ENCODE measurements at regions not wholly inside any gene's neighbourhood (a gene's known extent, or its start where the extent isn't known, plus 50 kb on each side); places are given as distances from the start of the nearest gene placed in this dataset.

GRCh38 chr1:96565546-96565945, 156.0 kb upstream of the PTBP2 start:
- H3K9me2 ChIP-seq (ENCODE audit: insufficient read depth): no peaks in the 10 kb centered on the region
- no peaks in the 10 kb centered on the region for H3K79me2 ChIP-seq (ENCODE audit: low read depth)
- H3K27me3 ChIP-seq (ENCODE audit: insufficient read depth, low read depth): no peaks in the 10 kb centered on the region
- BruUV-seq (replicated peaks): no TSS peak
- H3K4me3 ChIP-seq: no peak overlapping the region
- no peak overlapping the region for H3K4me2 ChIP-seq
- no peak overlapping the region for H2AFZ ChIP-seq
- DNase-seq: no peak
- TF ChIP-seq EZH2 (IDR thresholded peaks at IDR 0.05; ENCODE audit: low read depth) (no peak), CTCF (conservative IDR thresholded peaks at IDR 0.05) (no peak)
- 0 out of 2 replicates have a peak, but pooled peaks cover 4% of the 10 kb centered on the region for H3K4me1 ChIP-seq (replicated peaks; ENCODE audit: insufficient read depth)
- H3K36me3 ChIP-seq (ENCODE audit: low read depth): no peaks in the 10 kb centered on the region
- no peak overlapping the region for H3K27ac ChIP-seq
- ChIA-PET POLR2A (ENCODE audit: unreplicated experiment) (no interaction called here), CTCF (interaction anchor here (0.5 to 0.6 kb wide), 2 partner anchors 103 to 1903 kb away, joined by 3 to 4 read pairs; no protein-coding TSS in a partner anchor)
- no peaks in the 10 kb centered on the region for H4K20me1 ChIP-seq (ENCODE audit: insufficient read depth)
- intact Hi-C loops (cut with micrococcal nuclease; ENCODE audit: unreplicated experiment): no loop called here
- peaks cover 5% of the 10 kb centered on the region; the same call in 1 of the 2 replicates for H3F3A ChIP-seq (ENCODE audit: insufficient read depth, low read depth)
- H3K9me3 ChIP-seq (ENCODE audit: insufficient read depth, low read depth): peaks cover 4% of the 10 kb centered on the region; the same call in 1 of the 2 replicates

DNA sequence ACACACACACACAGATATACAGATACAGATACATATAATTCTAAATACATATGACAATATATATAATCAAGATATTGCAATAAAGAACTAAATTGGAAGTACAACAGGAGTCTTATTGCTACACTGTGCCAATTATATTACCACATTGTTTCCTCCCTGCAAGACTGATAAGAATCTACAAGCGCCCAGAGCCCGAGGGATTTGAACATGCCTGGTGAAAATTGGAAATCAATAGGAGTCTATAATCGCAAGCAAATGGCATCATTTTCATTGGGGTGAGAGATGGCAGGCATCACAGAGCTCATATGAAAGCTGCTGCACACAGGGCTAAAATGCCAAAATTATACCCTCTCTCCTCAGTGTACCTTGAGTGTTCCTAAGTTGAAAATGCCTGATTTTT, 152.9 kb upstream of the PTBP2 start:
- no peak overlapping the region for H3K4me2 ChIP-seq
- H3K4me1 ChIP-seq (replicated peaks; ENCODE audit: insufficient read depth): no peaks in the 10 kb centered on the region
- no TSS peak for BruUV-seq (replicated peaks)
- CTCF ChIA-PET: no interaction called here
- TF ChIP-seq EZH2 (IDR thresholded peaks at IDR 0.05; ENCODE audit: low read depth): no peak
- no peak for TF ChIP-seq CTCF (conservative IDR thresholded peaks at IDR 0.05)
- no peak overlapping the region for H2AFZ ChIP-seq
- H3K27me3 ChIP-seq (ENCODE audit: insufficient read depth, low read depth): no peaks in the 10 kb centered on the region
- intact Hi-C loops (cut with micrococcal nuclease; ENCODE audit: unreplicated experiment): no loop called here
- H3F3A ChIP-seq (ENCODE audit: insufficient read depth, low read depth): no peaks in the 10 kb centered on the region
- POLR2A ChIA-PET (ENCODE audit: unreplicated experiment): interaction anchor here (0.6 kb wide), 1 partner anchor 9 kb away, joined by 6 read pairs; no protein-coding TSS in a partner anchor
- no peaks in the 10 kb centered on the region for H3K36me3 ChIP-seq (ENCODE audit: low read depth)
- H4K20me1 ChIP-seq (ENCODE audit: insufficient read depth): no peaks in the 10 kb centered on the region
- no peaks in the 10 kb centered on the region for H3K9me2 ChIP-seq (ENCODE audit: insufficient read depth)
- DNase-seq: no peak
- no peaks in the 10 kb centered on the region for H3K79me2 ChIP-seq (ENCODE audit: low read depth)
- H3K9me3 ChIP-seq (ENCODE audit: insufficient read depth, low read depth): no peaks in the 10 kb centered on the region
- no peak overlapping the region for H3K4me3 ChIP-seq
- H3K27ac ChIP-seq: no peak overlapping the region

DNA sequence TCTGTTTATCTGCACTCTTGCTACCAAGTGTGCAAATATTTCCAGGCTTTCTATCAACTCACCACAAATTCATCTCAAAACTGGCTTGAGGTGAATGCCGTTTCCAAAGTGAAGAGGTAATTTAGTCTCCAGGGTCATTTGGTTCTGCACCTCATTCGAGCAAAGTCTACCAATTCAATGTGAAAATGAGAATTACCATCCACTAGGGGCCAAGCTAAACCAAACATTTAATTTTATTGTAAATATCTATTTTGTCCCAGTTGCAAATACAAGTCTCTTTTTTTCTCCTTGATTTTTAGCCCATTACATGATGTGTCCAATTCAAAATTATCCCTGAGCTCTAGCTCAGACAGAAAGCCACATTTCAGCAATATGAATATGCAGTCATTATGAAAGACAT, 152.3 kb upstream of the PTBP2 start:
- Histone ChIP-seq H3K4me1 (replicated peaks; ENCODE audit: insufficient read depth) (no peaks in the 10 kb centered on the region), H3K9me2 (ENCODE audit: insufficient read depth) (no peaks in the 10 kb centered on the region), H3F3A (ENCODE audit: insufficient read depth, low read depth) (no peaks in the 10 kb centered on the region), H3K79me2 (ENCODE audit: low read depth) (no peaks in the 10 kb centered on the region), H3K27me3 (ENCODE audit: insufficient read depth, low read depth) (no peaks in the 10 kb centered on the region), H3K9me3 (ENCODE audit: insufficient read depth, low read depth) (no peaks in the 10 kb centered on the region), H3K36me3 (ENCODE audit: low read depth) (no peaks in the 10 kb centered on the region), H3K27ac (no peak overlapping the region), H3K4me3 (no peak overlapping the region), H4K20me1 (ENCODE audit: insufficient read depth) (no peaks in the 10 kb centered on the region), H2AFZ (no peak overlapping the region), H3K4me2 (no peak overlapping the region)
- BruUV-seq (replicated peaks): no TSS peak
- DNase-seq: no peak
- ChIA-PET CTCF (no interaction called here), POLR2A (ENCODE audit: unreplicated experiment) (interaction anchor here (0.6 kb wide), 1 partner anchor 10 kb away, joined by 6 read pairs; no protein-coding TSS in a partner anchor)
- intact Hi-C loops (cut with micrococcal nuclease; ENCODE audit: unreplicated experiment): no loop called here
- TF ChIP-seq EZH2 (IDR thresholded peaks at IDR 0.05; ENCODE audit: low read depth): no peak
- TF ChIP-seq CTCF (conservative IDR thresholded peaks at IDR 0.05): no peak

Measured in PC-9 (cell line).